ENCODE measurements at regions not wholly inside any gene's neighbourhood (a gene's known extent, or its start where the extent isn't known, plus 50 kb on each side); places are given as distances from the start of the nearest gene placed in this dataset.

DNA sequence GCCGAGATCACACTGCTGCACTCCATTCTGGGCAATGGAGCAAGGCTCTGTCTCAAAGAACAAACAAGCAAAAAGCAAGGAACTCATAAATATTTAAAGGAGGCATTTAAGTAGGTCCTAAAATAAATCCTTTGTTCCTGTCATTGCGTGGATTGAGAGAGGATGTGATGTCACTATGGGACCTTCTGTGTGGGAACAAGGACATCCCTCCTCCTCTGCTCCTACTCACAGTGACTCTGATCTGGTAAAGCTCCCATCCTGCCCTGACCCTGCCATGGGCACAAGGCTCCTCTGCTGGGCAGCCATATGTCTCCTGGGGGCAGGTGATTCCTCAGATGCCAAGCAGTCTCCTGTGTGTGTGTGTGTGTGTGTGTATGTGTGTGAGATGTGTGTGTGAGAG lies 74.1 kb upstream of the PRSS58 start:
- no peak for DNase-seq (ENCODE audit: low read depth)

DNA sequence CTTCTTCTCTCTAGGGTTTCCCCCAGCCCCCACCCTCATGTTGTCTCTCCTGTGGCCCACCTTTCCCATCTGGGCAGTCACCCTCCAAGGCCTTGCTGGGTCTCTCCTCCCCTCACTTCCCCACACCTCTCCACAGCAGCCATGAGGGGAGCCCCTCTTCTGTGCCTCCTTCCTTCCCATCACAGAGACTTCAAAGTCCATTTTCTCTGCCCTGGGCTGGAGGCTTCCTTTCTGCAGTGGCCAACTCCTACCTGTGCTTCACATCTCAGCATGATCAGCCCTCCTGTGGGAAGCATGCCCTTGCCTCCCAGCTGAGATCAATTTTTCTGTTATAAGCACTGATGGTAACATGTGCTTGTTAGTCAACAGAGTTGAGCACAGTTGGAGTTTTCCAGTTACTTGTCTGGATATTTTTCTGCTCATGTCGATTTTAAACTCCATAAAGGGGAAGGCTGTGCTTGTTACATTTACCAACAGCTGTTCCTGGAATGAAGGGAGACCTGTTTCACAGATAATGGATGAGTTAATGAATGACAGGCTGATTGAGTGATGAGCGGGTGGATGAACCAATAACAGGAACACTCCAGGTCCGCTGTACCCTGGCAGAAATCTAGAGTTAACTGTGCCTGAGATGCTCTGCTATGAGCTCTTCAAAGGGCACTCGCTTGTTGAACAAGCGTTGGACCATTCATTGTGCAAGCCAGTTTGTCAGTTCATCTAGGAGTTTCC lies 71.4 kb upstream of the PRSS58 start:
- no peak for DNase-seq (ENCODE audit: low read depth)

DNA sequence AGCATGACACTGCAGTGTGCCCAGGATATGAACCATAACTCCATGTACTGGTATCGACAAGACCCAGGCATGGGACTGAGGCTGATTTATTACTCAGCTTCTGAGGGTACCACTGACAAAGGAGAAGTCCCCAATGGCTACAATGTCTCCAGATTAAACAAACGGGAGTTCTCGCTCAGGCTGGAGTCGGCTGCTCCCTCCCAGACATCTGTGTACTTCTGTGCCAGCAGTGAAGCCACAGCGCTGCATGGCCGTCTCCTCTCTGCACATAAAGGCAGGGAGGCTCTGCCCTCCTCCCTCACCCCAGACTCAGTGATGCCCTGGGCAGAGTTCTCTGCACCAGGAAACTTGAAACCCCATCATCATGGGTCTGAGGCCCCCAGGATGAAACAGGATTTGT lies 70.7 kb upstream of the PRSS58 start:
- DNase-seq (ENCODE audit: low read depth): no peak

DNA sequence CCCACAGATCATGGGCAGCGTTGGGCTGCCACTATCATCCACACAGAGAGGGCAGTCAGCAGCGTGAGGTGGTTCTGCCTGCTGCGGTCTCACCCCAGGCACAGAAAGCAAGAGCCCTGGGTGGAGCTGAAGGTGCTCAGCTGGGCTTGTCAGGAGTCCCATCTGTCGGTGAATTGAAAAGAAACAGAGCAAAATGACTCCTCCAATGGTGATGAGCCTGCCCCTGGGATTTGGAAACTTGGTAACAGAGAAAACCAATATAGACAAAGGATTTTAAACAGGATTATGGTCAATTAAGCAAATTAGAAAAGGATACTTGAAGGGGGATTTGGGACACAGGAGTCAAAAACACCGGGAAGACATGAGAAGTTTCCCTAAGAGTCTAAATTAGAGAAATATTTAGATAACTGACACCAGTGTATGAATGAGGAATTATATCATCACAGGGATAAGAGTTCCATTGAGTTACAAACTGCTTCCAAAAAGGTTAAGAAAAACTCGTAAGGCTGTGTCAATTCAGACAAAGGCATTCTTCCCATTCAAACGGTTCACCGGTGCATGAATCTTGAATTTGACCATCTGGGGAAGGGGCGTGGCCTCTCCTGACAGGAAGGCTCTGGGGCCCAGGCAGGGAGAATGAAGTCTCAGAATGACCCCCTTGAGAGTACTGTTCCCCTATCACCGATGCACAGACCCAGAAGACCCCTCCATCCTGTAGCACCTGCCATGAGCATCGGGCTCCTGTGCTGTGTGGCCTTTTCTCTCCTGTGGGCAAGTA lies 70.0 kb upstream of the PRSS58 start:
- no peak for DNase-seq (ENCODE audit: low read depth)

DNA sequence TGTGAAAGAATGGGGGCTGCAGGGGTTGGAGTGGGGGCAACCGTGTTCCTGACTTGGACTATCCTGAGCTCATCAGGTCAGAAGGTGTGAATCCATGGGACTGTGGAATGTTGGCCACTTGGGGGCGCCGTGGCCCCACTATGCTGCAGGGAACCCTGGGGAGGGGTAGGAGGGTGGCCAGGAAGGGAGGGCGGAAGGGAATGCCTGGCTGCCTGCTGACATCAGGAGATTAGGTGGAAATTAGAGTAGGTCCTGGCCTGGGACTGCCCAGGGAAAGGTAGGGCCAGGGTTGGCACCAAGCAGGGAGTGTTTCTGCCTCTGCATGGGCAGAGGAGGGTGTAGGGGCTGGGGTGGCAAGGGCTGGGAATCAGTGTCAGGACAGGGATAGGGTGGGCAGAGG lies 65.8 kb upstream of the PRSS58 start:
- peak; percentile 18 for DNase-seq (ENCODE audit: low read depth)

DNA sequence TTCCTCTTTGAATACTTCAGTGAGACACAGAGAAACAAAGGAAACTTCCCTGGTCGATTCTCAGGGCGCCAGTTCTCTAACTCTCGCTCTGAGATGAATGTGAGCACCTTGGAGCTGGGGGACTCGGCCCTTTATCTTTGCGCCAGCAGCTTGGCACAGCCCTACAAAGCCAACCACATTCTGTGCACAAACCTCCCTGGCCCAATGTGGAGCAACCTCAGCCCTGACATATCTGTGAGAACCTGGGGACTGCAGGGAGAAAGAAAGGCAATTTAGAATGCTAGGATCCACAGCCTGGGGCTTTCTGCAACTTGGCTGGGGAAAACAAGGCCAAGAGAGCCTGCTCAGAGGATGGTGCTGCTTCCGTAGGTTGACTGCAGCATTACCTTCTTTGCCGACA lies 63.5 kb upstream of the PRSS58 start:
- no peak for DNase-seq (ENCODE audit: low read depth)

GRCh38 chr7:142320883-142321282 lies 63.0 kb upstream of the PRSS58 start:
- DNase-seq (ENCODE audit: low read depth): no peak

DNA sequence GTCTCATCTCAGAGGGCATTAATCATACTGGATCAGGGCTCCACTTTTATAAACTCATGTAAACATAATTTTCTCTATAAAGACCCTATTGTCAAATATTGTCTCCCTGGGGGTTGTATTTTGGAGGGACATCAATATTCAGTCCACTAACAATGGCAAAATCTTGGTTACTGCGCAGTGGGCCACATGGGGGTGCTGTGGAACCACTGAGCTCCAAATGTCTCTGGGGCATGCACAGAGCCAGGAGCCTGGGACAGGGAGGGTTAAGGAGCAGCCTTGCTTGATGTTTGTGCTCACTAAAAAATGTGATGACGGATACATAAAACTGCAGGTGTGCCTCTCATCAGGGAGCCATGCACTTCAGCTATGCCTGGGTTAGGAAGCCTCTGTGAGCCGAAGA lies 62.1 kb upstream of the PRSS58 start:
- DNase-seq (ENCODE audit: low read depth): no peak

- DNase-seq (ENCODE audit: low read depth): no peak
Observed at GRCh38 chr7:142314281-142314680, 56.4 kb upstream of the PRSS58 start.

DNA sequence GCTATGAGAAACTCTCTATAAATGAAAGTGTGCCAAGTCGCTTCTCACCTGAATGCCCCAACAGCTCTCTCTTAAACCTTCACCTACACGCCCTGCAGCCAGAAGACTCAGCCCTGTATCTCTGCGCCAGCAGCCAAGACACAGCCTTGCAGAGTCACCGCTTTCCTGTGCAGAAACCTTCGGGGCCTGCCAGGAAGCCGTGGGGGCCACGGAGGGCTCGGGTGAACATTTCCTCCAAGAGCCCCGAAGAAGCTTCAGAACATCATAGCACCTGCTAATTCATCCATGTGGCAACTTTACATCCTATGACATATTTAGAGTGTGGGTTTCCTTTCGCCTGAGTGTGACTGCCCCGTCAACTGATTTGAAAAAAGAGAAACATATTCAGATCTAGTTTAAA lies 55.7 kb upstream of the PRSS58 start:
- no peak for DNase-seq (ENCODE audit: low read depth)

DNA sequence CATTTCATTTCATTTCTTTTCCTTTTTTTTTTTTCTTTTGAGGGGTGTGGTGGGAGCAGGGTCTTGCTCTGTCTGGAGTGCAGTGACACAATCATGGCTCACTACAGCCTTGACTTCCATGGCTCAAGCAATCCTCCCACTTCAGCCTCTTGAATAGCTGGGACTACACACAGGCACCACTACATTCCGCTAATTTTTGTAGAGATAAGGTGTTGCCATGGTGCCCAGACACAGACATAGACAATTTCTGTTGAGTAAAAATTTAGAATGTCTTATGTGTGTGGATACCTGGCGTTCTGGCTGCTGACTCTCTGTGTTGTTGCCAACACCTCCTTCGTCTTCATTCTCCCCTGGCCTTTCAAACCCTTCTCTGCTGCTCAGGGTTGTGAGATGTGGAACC lies 54.0 kb upstream of the PRSS58 start:
- peak; percentile 21 for DNase-seq (ENCODE audit: low read depth)

DNA sequence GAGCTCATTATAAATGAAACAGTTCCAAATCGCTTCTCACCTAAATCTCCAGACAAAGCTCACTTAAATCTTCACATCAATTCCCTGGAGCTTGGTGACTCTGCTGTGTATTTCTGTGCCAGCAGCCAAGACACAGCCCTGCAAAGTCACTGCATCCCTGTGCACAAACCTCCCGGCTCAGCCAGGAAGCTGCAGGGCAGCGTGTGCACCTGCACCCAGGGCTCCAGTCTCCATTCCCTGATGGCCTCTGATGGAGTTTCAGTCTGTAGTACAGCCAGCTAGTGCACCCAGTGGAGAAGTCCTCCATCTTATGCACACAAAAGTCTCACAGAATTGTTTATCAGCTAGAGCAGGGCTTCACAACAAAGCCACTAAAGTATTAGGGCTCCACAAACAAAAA lies 51.1 kb upstream of the PRSS58 start:
- no peak for DNase-seq (ENCODE audit: low read depth)

DNA sequence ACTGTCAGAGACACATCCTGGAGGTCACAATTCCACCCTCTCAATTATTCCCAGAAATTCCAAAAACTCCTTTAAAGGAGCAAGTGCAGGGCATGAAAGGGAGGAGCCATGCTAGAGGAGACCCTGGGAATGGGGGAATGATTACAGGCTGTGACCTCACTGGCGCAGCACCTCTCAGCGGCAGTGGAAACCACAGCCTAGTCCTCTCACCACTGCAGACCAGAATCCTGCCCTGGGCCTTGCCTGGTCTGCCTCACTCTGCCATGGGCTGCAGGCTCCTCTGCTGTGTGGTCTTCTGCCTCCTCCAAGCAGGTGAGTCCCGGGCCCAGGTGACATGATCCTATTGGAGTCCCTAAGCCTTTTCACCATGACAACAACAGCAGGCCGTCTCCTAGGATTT lies 50.5 kb upstream of the PRSS58 start:
- DNase-seq (ENCODE audit: low read depth): no peak

Measured in amniotic epithelial cell (primary cell).